ENCODE measurements at regions not wholly inside any gene's neighbourhood (a gene's known extent, or its start where the extent isn't known, plus 50 kb on each side); places are given as distances from the start of the nearest gene placed in this dataset.

DNA sequence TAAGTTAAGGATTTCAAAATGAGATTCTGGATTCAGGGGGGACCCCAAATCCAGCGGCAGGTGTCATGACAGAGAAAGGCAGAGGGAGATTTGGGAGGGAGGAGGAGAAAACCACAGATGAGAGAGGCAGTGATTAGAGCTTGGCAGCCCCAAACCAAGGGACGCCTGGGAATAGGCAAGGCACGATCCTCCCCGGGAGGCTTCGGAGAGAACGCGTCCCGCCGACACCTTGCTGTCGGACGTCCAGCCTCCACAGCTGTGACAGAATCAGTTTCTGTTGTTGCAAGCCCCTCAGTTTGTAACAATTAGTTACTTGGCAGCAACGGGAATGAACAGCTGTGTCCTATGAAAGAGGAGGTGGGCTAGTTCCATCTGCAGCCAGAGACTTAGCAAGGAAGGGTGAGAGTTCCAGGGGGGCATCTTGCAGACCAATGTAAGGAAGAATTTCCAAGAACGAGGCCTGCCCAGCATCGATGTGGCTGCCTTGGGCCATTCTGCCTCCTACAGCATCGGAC is 110.7 kb upstream of the SDK2 start:
- TF ChIP-seq CTCF (IDR thresholded peaks at IDR 0.05), result no peak
- no peak for TF ChIP-seq POLR2AphosphoS5 (IDR thresholded peaks at IDR 0.05)
- no peak for TF ChIP-seq POLR2A (IDR thresholded peaks at IDR 0.05)

Data from transverse colon (tissue), 4 donors.